ENCODE measurements at regions not wholly inside any gene's neighbourhood (a gene's known extent, or its start where the extent isn't known, plus 50 kb on each side); places are given as distances from the start of the nearest gene placed in this dataset.

GRCh38 chr12:77433799-77434198, 368.4 kb upstream of the E2F7 start:
- H2AFZ ChIP-seq (ENCODE audit: low read depth, low read length): no peak overlapping the region
- H3K9ac ChIP-seq (ENCODE audit: low read length): no peak overlapping the region
- no peak overlapping the region for H3K27ac ChIP-seq (ENCODE audit: low read length)
- no peak overlapping the region for H3K4me3 ChIP-seq (ENCODE audit: low read length)
- H3K4me2 ChIP-seq (ENCODE audit: low read length): no peak overlapping the region
- no peaks in the 10 kb centered on the region for H3K79me2 ChIP-seq (ENCODE audit: low read length)
- TF ChIP-seq EZH2phosphoT487 (IDR thresholded peaks at IDR 0.05; ENCODE audit: low read depth): no peak
- TF ChIP-seq CTCF (IDR thresholded peaks at IDR 0.05; ENCODE audit: low read depth, low read length): no peak
- H3K4me1 ChIP-seq (ENCODE audit: low read length): no peaks in the 10 kb centered on the region
- H4K20me1 ChIP-seq (ENCODE audit: insufficient read depth, low read length): no peaks in the 10 kb centered on the region
- H3K27me3 ChIP-seq (ENCODE audit: low read depth, low read length): no peaks in the 10 kb centered on the region
- no peaks in the 10 kb centered on the region for H3K36me3 ChIP-seq (replicated peaks; ENCODE audit: low read depth, low read length)
- H3K9me3 ChIP-seq (ENCODE audit: insufficient read depth, low read length): no peaks in the 10 kb centered on the region

- no peak overlapping the region for H2AFZ ChIP-seq (ENCODE audit: low read depth, low read length)
- no peak overlapping the region for H3K4me2 ChIP-seq (ENCODE audit: low read length)
- H3K4me1 ChIP-seq (ENCODE audit: low read length): no peaks in the 10 kb centered on the region
- no peaks in the 10 kb centered on the region for H3K36me3 ChIP-seq (replicated peaks; ENCODE audit: low read depth, low read length)
- no peak overlapping the region for H3K9ac ChIP-seq (ENCODE audit: low read length)
- no peaks in the 10 kb centered on the region for H3K79me2 ChIP-seq (ENCODE audit: low read length)
- no peak overlapping the region for H3K27ac ChIP-seq (ENCODE audit: low read length)
- H3K4me3 ChIP-seq (ENCODE audit: low read length): no peak overlapping the region
- no peaks in the 10 kb centered on the region for H4K20me1 ChIP-seq (ENCODE audit: insufficient read depth, low read length)
- TF ChIP-seq EZH2phosphoT487 (IDR thresholded peaks at IDR 0.05; ENCODE audit: low read depth) (no peak), CTCF (IDR thresholded peaks at IDR 0.05; ENCODE audit: low read depth, low read length) (no peak)
- no peaks in the 10 kb centered on the region for H3K9me3 ChIP-seq (ENCODE audit: insufficient read depth, low read length)
- no peaks in the 10 kb centered on the region for H3K27me3 ChIP-seq (ENCODE audit: low read depth, low read length)
Observed at GRCh38 chr12:77429426-77429825, 364.1 kb upstream of the E2F7 start.

GRCh38 chr12:77421152-77421551, 355.8 kb upstream of the E2F7 start:
- Histone ChIP-seq H3K4me3 (ENCODE audit: low read length) (no peak overlapping the region), H3K79me2 (ENCODE audit: low read length) (no peaks in the 10 kb centered on the region), H2AFZ (ENCODE audit: low read depth, low read length) (no peak overlapping the region), H3K9ac (ENCODE audit: low read length) (no peak overlapping the region), H3K4me1 (ENCODE audit: low read length) (no peaks in the 10 kb centered on the region), H3K27me3 (ENCODE audit: low read depth, low read length) (no peaks in the 10 kb centered on the region), H4K20me1 (ENCODE audit: insufficient read depth, low read length) (no peaks in the 10 kb centered on the region), H3K36me3 (replicated peaks; ENCODE audit: low read depth, low read length) (no peaks in the 10 kb centered on the region), H3K4me2 (ENCODE audit: low read length) (no peak overlapping the region), H3K9me3 (ENCODE audit: insufficient read depth, low read length) (no peaks in the 10 kb centered on the region), H3K27ac (ENCODE audit: low read length) (no peak overlapping the region)
- no peak for TF ChIP-seq CTCF (IDR thresholded peaks at IDR 0.05; ENCODE audit: low read depth, low read length)
- TF ChIP-seq EZH2phosphoT487 (IDR thresholded peaks at IDR 0.05; ENCODE audit: low read depth): no peak

GRCh38 chr12:77409551-77409950, 344.2 kb upstream of the E2F7 start:
- no peak overlapping the region for H3K27ac ChIP-seq (ENCODE audit: low read length)
- no peak overlapping the region for H3K4me3 ChIP-seq (ENCODE audit: low read length)
- H3K79me2 ChIP-seq (ENCODE audit: low read length): no peaks in the 10 kb centered on the region
- H3K4me1 ChIP-seq (ENCODE audit: low read length): no peaks in the 10 kb centered on the region
- H4K20me1 ChIP-seq (ENCODE audit: insufficient read depth, low read length): no peaks in the 10 kb centered on the region
- no peak overlapping the region for H3K4me2 ChIP-seq (ENCODE audit: low read length)
- no peaks in the 10 kb centered on the region for H3K36me3 ChIP-seq (replicated peaks; ENCODE audit: low read depth, low read length)
- no peaks in the 10 kb centered on the region for H3K9me3 ChIP-seq (ENCODE audit: insufficient read depth, low read length)
- TF ChIP-seq EZH2phosphoT487 (IDR thresholded peaks at IDR 0.05; ENCODE audit: low read depth) (no peak), CTCF (IDR thresholded peaks at IDR 0.05; ENCODE audit: low read depth, low read length) (no peak)
- peaks cover 3% of the 10 kb centered on the region; the same call in 1 of the 2 replicates for H3K27me3 ChIP-seq (ENCODE audit: low read depth, low read length)
- no peak overlapping the region for H3K9ac ChIP-seq (ENCODE audit: low read length)
- no peak overlapping the region for H2AFZ ChIP-seq (ENCODE audit: low read depth, low read length)
